Inflammatory macrophage treated with lipopolysaccharide for 1 hour (primary cell): ENCODE measurements at regions not wholly inside any gene's neighbourhood (a gene's known extent, or its start where the extent isn't known, plus 50 kb on each side); places are given as distances from the start of the nearest gene placed in this dataset.

ENCODE experiments used
- DNase-seq, 2 donors: peaks; one replicate each; pipeline ENCODE4 v3.0.0-alpha.2; 2020 to 2022

DNA sequence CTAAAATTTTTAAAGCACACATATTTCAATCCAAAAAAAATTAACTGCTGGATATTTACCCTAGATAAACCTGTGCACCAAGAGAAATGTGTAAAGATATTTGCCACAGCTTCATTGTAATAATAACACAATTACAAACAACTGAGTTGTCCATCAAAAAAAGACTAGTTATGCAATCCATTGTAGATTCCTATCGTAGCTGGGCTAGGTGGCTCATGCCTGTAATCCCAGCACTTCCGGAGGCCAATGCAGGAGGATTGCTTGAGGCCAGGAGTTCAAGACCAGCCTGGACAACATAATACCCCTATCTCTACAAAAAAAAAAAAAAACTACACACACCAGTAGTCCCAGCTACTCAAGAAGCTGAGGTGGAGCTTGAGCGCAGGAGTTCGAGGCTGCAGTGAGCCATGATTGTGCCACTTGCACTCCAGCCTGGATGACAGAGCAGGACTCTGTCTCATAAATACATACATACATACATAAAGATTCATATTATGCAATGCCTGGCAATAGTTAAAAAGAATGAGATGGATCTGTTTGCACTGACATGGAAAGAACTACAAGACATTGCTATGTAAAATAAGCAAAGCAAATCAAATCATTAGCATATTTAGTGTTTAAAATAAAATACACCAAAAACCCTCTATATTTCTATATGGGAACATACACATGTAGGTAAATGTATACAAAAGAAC, 56.5 kb upstream of the CCDC28A start:
- DNase-seq: no peak

DNA sequence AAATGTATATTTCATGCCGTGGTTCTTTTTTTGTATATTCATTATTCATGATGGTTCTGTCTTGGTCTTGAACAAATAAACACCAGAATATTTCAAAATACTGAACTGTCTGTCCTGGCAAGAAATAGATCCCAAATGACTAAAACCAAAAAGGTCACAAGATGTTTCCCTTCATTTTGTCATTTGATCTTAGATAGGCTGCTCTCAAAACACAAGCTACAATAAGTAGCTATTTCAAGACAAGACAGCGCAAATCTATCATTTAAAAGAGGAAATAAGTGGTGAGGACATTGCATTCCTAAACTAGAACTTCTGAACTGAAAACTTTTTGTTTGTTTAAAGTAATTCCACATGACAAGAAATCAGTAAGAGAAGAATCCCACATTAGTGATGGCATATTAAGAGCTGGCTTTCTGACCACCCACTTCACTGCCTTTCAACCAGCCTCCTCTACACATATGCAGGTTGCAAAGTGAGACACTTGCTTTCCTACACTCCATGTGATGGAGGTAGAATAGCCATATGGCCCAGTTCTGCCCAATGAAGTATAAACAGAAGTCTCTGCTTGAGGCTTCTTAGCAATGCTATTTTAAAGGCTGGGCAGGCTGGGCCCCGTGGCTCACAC, 54.4 kb upstream of the CCDC28A start:
- peak in 1 of 2 donors; percentile 11 for DNase-seq

DNA sequence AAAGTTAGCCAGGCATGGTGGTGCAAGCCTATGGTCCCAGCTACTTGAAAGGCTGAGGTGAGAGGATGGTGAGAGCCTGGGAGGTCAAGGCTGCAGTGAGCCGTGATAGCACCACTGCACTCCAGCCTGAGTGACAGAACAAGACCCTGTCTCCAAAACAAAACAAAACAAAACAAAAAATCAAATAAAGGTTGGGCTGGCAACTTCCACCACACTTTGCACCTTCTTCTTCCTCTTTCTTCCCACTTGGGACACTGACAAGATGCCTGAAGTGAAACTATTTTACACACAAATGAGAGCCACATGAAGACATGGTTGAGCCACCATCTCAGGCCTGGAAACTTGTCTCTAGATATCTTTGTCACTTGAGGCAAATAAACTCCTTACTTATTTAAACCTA, 53.8 kb upstream of the CCDC28A start:
- DNase-seq: peak; percentile 12 to 44

DNA sequence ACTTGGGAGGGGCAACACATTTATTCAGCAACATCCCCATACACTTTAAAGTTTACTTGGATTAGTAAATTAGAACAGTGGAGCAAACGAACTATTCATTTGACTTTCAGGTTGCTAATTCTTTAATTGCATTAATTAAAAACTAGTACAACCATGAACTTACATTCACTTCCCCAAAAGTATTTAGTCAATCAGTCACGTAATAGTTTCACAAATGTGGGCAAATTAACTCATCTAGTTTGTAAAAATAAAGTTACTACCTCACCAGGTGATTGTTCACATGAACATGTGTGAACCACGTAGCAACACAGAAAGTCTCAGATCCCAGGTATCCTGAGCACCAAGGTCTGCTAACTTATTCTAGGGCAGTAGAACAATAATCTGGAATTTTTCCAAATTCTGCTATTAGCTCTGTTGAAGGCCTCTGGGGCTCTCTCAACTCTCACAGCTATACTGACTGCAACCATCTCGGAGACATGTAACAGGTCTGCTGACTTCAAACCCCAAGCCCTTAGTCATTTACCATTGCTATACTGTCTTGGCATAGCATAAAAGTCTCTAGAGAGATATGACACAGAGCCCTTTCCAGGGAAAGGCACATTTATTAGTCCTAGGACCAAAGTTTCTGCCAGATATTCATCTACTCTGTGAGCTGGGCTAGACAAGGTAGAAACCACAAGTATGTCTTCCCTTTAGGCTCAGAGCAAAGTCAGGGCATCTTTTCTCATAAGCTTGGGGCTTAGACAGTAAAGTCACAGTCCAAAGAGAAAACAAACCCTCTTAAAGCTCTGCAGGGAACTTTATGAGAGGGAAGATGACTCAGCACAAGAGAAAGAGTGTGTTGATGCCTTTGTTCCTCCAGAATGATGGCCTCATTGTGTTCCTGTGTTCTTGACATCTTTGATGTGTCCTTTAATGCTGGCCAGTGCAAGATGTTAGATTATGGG, 50.9 kb upstream of the CCDC28A start:
- DNase-seq: peak; percentile 16 to 21
